Esophagus muscularis mucosa (tissue), 3 donors: ENCODE measurements at regions not wholly inside any gene's neighbourhood (a gene's known extent, or its start where the extent isn't known, plus 50 kb on each side); places are given as distances from the start of the nearest gene placed in this dataset.

ENCODE experiments used
- CTCF ChIP-seq, 3 experiments: fragments of 200-600 bp in 2 of 3; fragments of 450-650 bp in 1 of 3; sonication (generic) in 2 of 3; IDR thresholded peaks; one replicate each; pipeline ENCODE4 v1.5.1; 2017 to 2019; ENCODE audit warnings: antibody characterized with exemption in 3 of 3, mild to moderate bottlenecking in 2 of 3, moderate library complexity in 1 of 3
- EP300 ChIP-seq: sonication (generic); formaldehyde crosslinking; IDR thresholded peaks from one replicate; pipeline ENCODE4 v1.6.1; 2017; ENCODE audit warnings: antibody characterized with exemption

GRCh38 chr7:97457054-97457453 lies 274.8 kb upstream of the TAC1 start:
- no peak for TF ChIP-seq CTCF (IDR thresholded peaks at IDR 0.05)
- no peak for TF ChIP-seq EP300
